DOHH2 (cell line): ENCODE measurements at regions not wholly inside any gene's neighbourhood (a gene's known extent, or its start where the extent isn't known, plus 50 kb on each side); places are given as distances from the start of the nearest gene placed in this dataset.
"Not testable (repeated sequence)": the region's sequence is repeated elsewhere in the genome, so short reads cannot be mapped to it uniquely, and the experiment has no call there.

Experiments
- H3F3A ChIP-seq: fragments of 200-600 bp; sonication (generic), shearing (Covaris generic); 2 replicates; pipeline ENCODE4 v1.6.0; 2016; ENCODE audit warnings: antibody characterized with exemption, mild to moderate bottlenecking; ENCODE audit not compliant: control insufficient read depth, insufficient read depth
- H3K27ac ChIP-seq: fragments of 200-600 bp; sonication (generic); 2 replicates; pipeline ENCODE4 v1.5.1; 2014; ENCODE audit warnings: low read depth, mild to moderate bottlenecking, low read length, moderate library complexity
- H3K27me3 ChIP-seq: fragments of 200-600 bp; sonication (generic); 2 replicates; pipeline ENCODE4 v1.6.1; 2014; ENCODE audit warnings: mild to moderate bottlenecking, low read length, mixed read lengths; ENCODE audit not compliant: control insufficient read depth
- H3K36me3 ChIP-seq: fragments of 200-600 bp; sonication (generic); 2 replicates; pipeline ENCODE4 v1.6.1; 2014; ENCODE audit warnings: mild to moderate bottlenecking, low read length, moderate library complexity, mixed read lengths; ENCODE audit not compliant: control insufficient read depth
- H3K4me1 ChIP-seq: fragments of 200-600 bp; sonication (generic); 2 replicates; pipeline ENCODE4 v1.6.1; 2014; ENCODE audit warnings: mild to moderate bottlenecking, low read length, mixed read lengths; ENCODE audit not compliant: control insufficient read depth
- H3K4me2 ChIP-seq: fragments of 200-600 bp; sonication (generic); 2 replicates; pipeline ENCODE4 v1.6.0; 2014; ENCODE audit warnings: mild to moderate bottlenecking, low read length, moderate library complexity
- H3K4me3 ChIP-seq: fragments of 200-600 bp; sonication (generic); 2 replicates; pipeline ENCODE4 v1.5.1; 2014; ENCODE audit warnings: mild to moderate bottlenecking, low read length, mixed read lengths
- H3K79me2 ChIP-seq: fragments of 200-600 bp; sonication (generic); 2 replicates; pipeline ENCODE4 v1.6.1; 2014; ENCODE audit warnings: mild to moderate bottlenecking, low read length, mixed read lengths; ENCODE audit not compliant: control insufficient read depth
- H3K9me2 ChIP-seq: fragments of 200-600 bp; sonication (generic); replicated peaks from 2 replicates; pipeline ENCODE4 v1.6.1; 2014; ENCODE audit warnings: mild to moderate bottlenecking, low read length, mixed read lengths; ENCODE audit not compliant: control insufficient read depth
- H3K9me3 ChIP-seq: fragments of 200-600 bp; sonication (generic); 2 replicates; pipeline ENCODE4 v1.6.1; 2014; ENCODE audit warnings: antibody characterized with exemption, low read length, mixed read lengths; ENCODE audit not compliant: control insufficient read depth, insufficient read depth
- H4K20me1 ChIP-seq: fragments of 200-600 bp; sonication (generic); 2 replicates; pipeline ENCODE4 v1.6.0; 2014; ENCODE audit warnings: low read depth, mild to moderate bottlenecking, antibody characterized with exemption, low read length, moderate library complexity; ENCODE audit not compliant: control insufficient read depth, insufficient read depth
- EZH2phosphoT487 ChIP-seq: fragments of 200-600 bp; sonication (generic); IDR thresholded peaks from 2 replicates; pipeline ENCODE4 v1.6.1; 2017; ENCODE audit warnings: borderline replicate concordance, mild to moderate bottlenecking, antibody characterized with exemption, low read length, moderate library complexity, mixed read lengths
- TF ChIP-seq, protein P1 (sequence below): fragments of 200-600 bp; sonication (generic); IDR thresholded peaks from one replicate; pipeline ENCODE4 v1.5.1; 2014; ENCODE audit warnings: antibody characterized with exemption, mild to moderate bottlenecking, low read depth, low read length; ENCODE audit not compliant: poor library complexity, severe bottlenecking

DNA sequence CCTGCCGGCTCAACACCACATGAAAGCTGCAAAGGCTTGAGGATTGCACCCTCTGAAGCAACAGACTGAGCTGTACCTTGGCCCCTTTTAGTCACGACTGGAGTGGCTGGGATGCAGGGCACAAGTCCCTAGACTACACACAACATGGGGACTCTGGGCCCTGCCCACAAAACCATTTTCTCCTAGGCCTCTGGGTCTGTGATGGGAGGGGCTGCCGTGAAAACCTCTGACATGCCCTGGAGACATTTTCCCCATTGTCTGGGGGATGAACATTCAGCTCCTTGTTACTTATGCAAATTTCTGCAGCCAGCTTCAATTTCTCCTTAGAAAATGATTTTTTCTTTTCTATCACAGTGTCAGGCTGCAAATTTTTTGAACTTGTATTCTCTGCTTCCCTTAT lies 123.5 kb upstream of the SMARCAD1 start:
- H3K36me3 ChIP-seq = no peaks in the 10 kb centered on the region
- no peaks in the 10 kb centered on the region for H3F3A ChIP-seq
- TF ChIP-seq EZH2phosphoT487 = no peak
- no peaks in the 10 kb centered on the region for H3K27me3 ChIP-seq
- H3K79me2 ChIP-seq = no peaks in the 10 kb centered on the region
- H3K27ac ChIP-seq = no peak overlapping the region
- H3K4me3 ChIP-seq = no peak overlapping the region
- peaks cover 3% of the 10 kb centered on the region; the same call in 1 of the 2 replicates for H3K9me3 ChIP-seq
- H3K9me2 ChIP-seq = no peaks in the 10 kb centered on the region
- no peaks in the 10 kb centered on the region for H4K20me1 ChIP-seq
- no peaks in the 10 kb centered on the region for H3K4me1 ChIP-seq
- H3K4me2 ChIP-seq = no peak overlapping the region

GRCh38 chr4:94099141-94099540 lies 108.5 kb upstream of the SMARCAD1 start:
- not testable (repeated sequence) for H3K4me2 ChIP-seq, H3K27ac ChIP-seq, H3K36me3 ChIP-seq, H3F3A ChIP-seq, H3K4me3 ChIP-seq, H3K4me1 ChIP-seq, H4K20me1 ChIP-seq, H3K27me3 ChIP-seq, H3K9me3 ChIP-seq, H3K79me2 ChIP-seq, H3K9me2 ChIP-seq

GRCh38 chr4:94112644-94113043 lies 95.0 kb upstream of the SMARCAD1 start:
- Histone ChIP-seq H3K9me3 (no peaks in the 10 kb centered on the region), H3K4me1 (no peaks in the 10 kb centered on the region), H3F3A (no peaks in the 10 kb centered on the region), H3K4me3 (no peak overlapping the region), H3K27ac (no peak overlapping the region), H3K36me3 (no peaks in the 10 kb centered on the region), H4K20me1 (no peaks in the 10 kb centered on the region), H3K9me2 (no peaks in the 10 kb centered on the region), H3K4me2 (no peak overlapping the region), H3K79me2 (no peaks in the 10 kb centered on the region), H3K27me3 (no peaks in the 10 kb centered on the region)
- TF ChIP-seq, protein P1, sequence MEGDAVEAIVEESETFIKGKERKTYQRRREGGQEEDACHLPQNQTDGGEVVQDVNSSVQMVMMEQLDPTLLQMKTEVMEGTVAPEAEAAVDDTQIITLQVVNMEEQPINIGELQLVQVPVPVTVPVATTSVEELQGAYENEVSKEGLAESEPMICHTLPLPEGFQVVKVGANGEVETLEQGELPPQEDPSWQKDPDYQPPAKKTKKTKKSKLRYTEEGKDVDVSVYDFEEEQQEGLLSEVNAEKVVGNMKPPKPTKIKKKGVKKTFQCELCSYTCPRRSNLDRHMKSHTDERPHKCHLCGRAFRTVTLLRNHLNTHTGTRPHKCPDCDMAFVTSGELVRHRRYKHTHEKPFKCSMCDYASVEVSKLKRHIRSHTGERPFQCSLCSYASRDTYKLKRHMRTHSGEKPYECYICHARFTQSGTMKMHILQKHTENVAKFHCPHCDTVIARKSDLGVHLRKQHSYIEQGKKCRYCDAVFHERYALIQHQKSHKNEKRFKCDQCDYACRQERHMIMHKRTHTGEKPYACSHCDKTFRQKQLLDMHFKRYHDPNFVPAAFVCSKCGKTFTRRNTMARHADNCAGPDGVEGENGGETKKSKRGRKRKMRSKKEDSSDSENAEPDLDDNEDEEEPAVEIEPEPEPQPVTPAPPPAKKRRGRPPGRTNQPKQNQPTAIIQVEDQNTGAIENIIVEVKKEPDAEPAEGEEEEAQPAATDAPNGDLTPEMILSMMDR = no peak
- TF ChIP-seq EZH2phosphoT487 = no peak

DNA sequence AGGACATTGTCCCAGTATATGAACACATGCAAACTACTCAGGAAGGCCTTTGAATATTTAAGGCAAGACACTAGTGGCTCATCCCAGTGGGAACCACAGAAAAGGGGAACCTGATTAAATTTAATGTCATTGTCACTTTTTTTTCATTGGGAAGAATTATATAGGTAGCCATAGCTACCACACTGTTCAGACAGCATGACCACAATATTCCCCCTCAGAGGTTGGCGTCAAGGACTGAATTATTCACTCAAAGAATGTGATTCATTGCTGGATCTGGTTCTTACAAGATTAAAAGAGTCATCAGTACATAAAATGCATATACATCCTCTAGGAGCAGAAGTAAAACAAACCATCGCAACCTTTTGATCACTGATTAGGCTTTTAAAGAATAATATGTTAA lies 92.0 kb upstream of the SMARCAD1 start:
- no peak overlapping the region for H3K4me3 ChIP-seq

More for the DNA sequence above, 92.0 kb upstream of the SMARCAD1 start:
- Histone ChIP-seq H3K27me3 (no peaks in the 10 kb centered on the region), H3F3A (no peaks in the 10 kb centered on the region), H3K4me2 (no peak overlapping the region), H3K27ac (no peak overlapping the region), H3K9me3 (no peaks in the 10 kb centered on the region), H4K20me1 (no peaks in the 10 kb centered on the region), H3K36me3 (no peaks in the 10 kb centered on the region), H3K4me1 (no peaks in the 10 kb centered on the region), H3K9me2 (no peaks in the 10 kb centered on the region), H3K79me2 (no peaks in the 10 kb centered on the region)
- TF ChIP-seq, protein P1 = no peak
- TF ChIP-seq EZH2phosphoT487 = no peak
